HG03095 (cell line): ENCODE measurements at regions not wholly inside any gene's neighbourhood (a gene's known extent, or its start where the extent isn't known, plus 50 kb on each side); places are given as distances from the start of the nearest gene placed in this dataset.

Experiments
- ATAC-seq: cut with Tn5 transposase; IDR thresholded peaks from one replicate; pipeline ENCODE4 v1.9.1; 2021; ENCODE audit warnings: moderate library complexity; ENCODE audit not compliant: unreplicated experiment

- no peak for ATAC-seq
Observed at GRCh38 chr16:74045513-74045912, 251.1 kb upstream of the PSMD7 start.

GRCh38 chr16:74035816-74036215 is 260.8 kb upstream of the PSMD7 start:
- no peak for ATAC-seq

- ATAC-seq: no peak
Observed at GRCh38 chr16:74034862-74035261, 261.8 kb upstream of the PSMD7 start.

GRCh38 chr16:74034200-74034599 is 262.4 kb upstream of the PSMD7 start:
- no peak for ATAC-seq

- no peak for ATAC-seq
Observed at GRCh38 chr16:74033441-74033995, 263.1 kb upstream of the PSMD7 start.

GRCh38 chr16:74031551-74031950 is 265.1 kb upstream of the PSMD7 start:
- ATAC-seq: no peak

GRCh38 chr16:74030000-74030706 is 266.5 kb upstream of the PSMD7 start:
- ATAC-seq: no peak

GRCh38 chr16:74029115-74029792 is 267.4 kb upstream of the PSMD7 start:
- ATAC-seq: no peak

GRCh38 chr16:74026373-74027281 is 270.0 kb upstream of the PSMD7 start:
- ATAC-seq: no peak

- no peak for ATAC-seq
Observed at GRCh38 chr16:74024953-74025352, 271.7 kb upstream of the PSMD7 start.

- no peak for ATAC-seq
Observed at GRCh38 chr16:74020095-74020670, 276.4 kb upstream of the PSMD7 start.

- ATAC-seq: no peak
Observed at GRCh38 chr16:74019612-74020011, 277.0 kb upstream of the PSMD7 start.

GRCh38 chr16:74015953-74016352 is 280.7 kb upstream of the PSMD7 start:
- ATAC-seq: no peak

- no peak for ATAC-seq
Observed at GRCh38 chr16:73998707-73999106, 297.9 kb upstream of the PSMD7 start.

GRCh38 chr16:73997971-73998370 is 298.6 kb upstream of the PSMD7 start:
- no peak for ATAC-seq

GRCh38 chr16:73997340-73997711 is 299.3 kb upstream of the PSMD7 start:
- no peak for ATAC-seq

- ATAC-seq: no peak
Observed at GRCh38 chr16:73996624-73997339, 299.8 kb upstream of the PSMD7 start.

GRCh38 chr16:73993878-73994277 is 302.7 kb upstream of the PSMD7 start:
- ATAC-seq: no peak

- no peak for ATAC-seq
Observed at GRCh38 chr16:73978407-73978784, 318.2 kb upstream of the PSMD7 start.

GRCh38 chr16:73976644-73977043 is 320.0 kb upstream of the PSMD7 start:
- no peak for ATAC-seq
